Activated CD8-positive, alpha-beta T cell treated with anti-CD3 and anti-CD28 coated beads, Interleukin-2, amount 10 ng/mL, durations not matched to agents 7 days and 5 days (primary cell): ENCODE measurements at regions not wholly inside any gene's neighbourhood (a gene's known extent, or its start where the extent isn't known, plus 50 kb on each side); places are given as distances from the start of the nearest gene placed in this dataset.
"Not testable (repeated sequence)": the region's sequence is repeated elsewhere in the genome, so short reads cannot be mapped to it uniquely, and the experiment has no call there.

ENCODE experiments used
- ATAC-seq: fragments of 150-1000 bp; cut with Tn5 transposase; one replicate; pipeline ENCODE4 v1.10.0; 2021; ENCODE audit warnings: moderate library complexity
- CTCF ChIA-PET: fragments of 350-600 bp; sonication (Branson Sonifier 250); formaldehyde crosslinking; loops from one replicate; lab custom pipeline; 2021; ENCODE audit warnings: antibody characterized with exemption; lab: Charles Lee
- POLR2A ChIA-PET: fragments of 350-600 bp; sonication (Branson Sonifier 250); formaldehyde crosslinking; loops from one replicate; lab custom pipeline; 2021; ENCODE audit warnings: antibody characterized with exemption; lab: Charles Lee
- DNase-seq: peaks from one replicate; pipeline ENCODE4 v3.0.0-alpha.2; 2020
- H3K27ac Mint-ChIP-seq: one replicate; pipeline ENCODE4 v1.8.0; 2021; ENCODE audit warnings: mild to moderate bottlenecking, mixed read lengths
- H3K27me3 Mint-ChIP-seq: one replicate; pipeline ENCODE4 v1.8.0; 2021; ENCODE audit warnings: low read depth, mixed read lengths
- H3K36me3 Mint-ChIP-seq: one replicate; pipeline ENCODE4 v1.8.0; 2021; ENCODE audit warnings: low read depth, mixed read lengths
- H3K4me1 Mint-ChIP-seq: one replicate; pipeline ENCODE4 v1.8.0; 2021; ENCODE audit warnings: low read depth, mixed read lengths
- H3K4me3 Mint-ChIP-seq: one replicate; pipeline ENCODE4 v1.8.0; 2021; ENCODE audit warnings: mild to moderate bottlenecking, mixed read lengths
- H3K9me3 Mint-ChIP-seq: one replicate; pipeline ENCODE4 v1.8.0; 2022; ENCODE audit warnings: mixed read lengths; ENCODE audit not compliant: insufficient read depth

DNA sequence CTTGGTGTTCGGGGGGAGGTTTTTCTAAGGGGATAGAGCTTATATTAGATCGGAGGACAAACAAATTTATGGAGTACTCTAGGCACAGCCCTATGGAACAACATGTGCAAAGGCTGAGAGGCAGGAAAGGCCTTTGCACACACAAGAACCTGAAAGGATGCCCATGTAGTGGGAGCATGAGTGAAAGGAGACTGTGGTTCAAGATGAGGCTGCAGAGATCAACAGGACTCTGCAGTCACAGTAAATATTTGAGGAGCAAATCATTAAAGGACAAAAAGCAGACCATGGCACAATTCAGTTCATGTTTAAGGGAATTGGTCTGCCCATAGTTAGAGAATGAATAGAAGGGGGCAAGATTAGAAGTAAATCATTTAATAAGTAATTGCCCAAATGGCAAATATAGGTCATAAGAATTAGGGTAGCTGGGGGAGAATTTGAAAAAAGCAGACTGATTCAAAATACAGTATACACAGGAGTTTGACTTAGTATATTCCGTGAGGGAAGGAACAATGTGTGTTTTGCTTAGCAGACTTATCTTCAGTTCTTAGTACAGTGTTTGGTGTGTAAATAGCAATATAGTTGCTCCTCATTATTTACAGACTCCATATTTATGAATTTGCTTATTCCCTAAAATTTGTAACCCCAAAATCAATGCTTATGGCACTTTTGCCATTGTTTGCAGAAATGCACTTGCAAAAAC lies 268.1 kb downstream of the SEC16B start:
- H3K4me3 Mint-ChIP-seq, result no peak overlapping the region
- POLR2A ChIA-PET, result no interaction called here
- H3K9me3 Mint-ChIP-seq, result no peaks in the 10 kb centered on the region
- DNase-seq (no peak), ATAC-seq (no peak)
- CTCF ChIA-PET, result no interaction called here
- H3K4me1 Mint-ChIP-seq, result no peaks in the 10 kb centered on the region
- no peaks in the 10 kb centered on the region for H3K27me3 Mint-ChIP-seq
- H3K36me3 Mint-ChIP-seq, result no peaks in the 10 kb centered on the region
- H3K27ac Mint-ChIP-seq, result no peak overlapping the region

DNA sequence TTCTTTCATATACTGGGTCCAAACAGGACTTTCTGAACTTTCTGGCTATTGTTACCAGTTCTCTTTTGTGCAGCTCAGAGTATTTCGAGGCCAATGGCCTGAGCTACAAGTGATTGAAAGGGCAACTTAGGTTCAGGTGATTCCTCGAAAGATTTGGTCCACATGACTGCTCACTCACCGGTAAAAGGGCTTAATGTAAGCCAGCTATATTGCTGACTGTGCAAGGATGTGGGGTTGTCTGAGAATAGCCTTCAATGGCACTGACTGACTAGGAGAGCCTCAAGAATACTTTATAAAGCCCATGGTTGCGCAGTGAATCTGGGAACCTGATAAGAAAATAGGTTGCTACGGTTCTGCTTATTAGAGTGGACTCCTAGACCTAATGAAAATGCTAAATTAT lies 269.0 kb downstream of the SEC16B start:
- Mint-ChIP-seq H3K27ac (no peak overlapping the region), H3K4me3 (no peak overlapping the region), H3K4me1 (no peaks in the 10 kb centered on the region), H3K27me3 (no peaks in the 10 kb centered on the region), H3K9me3 (no peaks in the 10 kb centered on the region), H3K36me3 (no peaks in the 10 kb centered on the region)
- CTCF ChIA-PET, result no interaction called here
- ATAC-seq (no peak), DNase-seq (no peak)
- POLR2A ChIA-PET, result no interaction called here

DNA sequence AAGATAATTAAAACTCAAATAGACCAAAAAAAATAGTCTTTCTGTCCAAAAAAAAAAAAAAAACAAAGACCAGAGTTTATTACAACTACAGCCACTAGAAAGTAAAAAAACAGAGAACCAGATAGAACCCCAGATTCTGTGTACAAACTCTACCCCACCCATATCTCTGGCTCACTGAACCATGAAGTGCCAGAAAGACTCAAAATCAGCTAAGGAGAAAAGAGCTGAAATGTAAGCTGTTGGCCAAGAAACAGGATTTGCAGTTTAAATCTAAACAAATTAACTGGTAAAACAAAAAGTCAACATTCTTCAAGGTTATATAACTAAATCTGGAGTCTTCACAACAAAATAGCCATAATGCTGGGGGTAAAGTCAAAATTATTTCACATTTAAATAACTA lies 278.9 kb downstream of the SEC16B start:
- CTCF ChIA-PET, result no interaction called here
- Mint-ChIP-seq H3K9me3 (peaks cover 20% of the 10 kb centered on the region), H3K4me1 (no peaks in the 10 kb centered on the region), H3K4me3 (no peak overlapping the region), H3K36me3 (no peaks in the 10 kb centered on the region), H3K27me3 (no peaks in the 10 kb centered on the region), H3K27ac (no peak overlapping the region)
- no peak for ATAC-seq
- no peak for DNase-seq
- POLR2A ChIA-PET, result no interaction called here

DNA sequence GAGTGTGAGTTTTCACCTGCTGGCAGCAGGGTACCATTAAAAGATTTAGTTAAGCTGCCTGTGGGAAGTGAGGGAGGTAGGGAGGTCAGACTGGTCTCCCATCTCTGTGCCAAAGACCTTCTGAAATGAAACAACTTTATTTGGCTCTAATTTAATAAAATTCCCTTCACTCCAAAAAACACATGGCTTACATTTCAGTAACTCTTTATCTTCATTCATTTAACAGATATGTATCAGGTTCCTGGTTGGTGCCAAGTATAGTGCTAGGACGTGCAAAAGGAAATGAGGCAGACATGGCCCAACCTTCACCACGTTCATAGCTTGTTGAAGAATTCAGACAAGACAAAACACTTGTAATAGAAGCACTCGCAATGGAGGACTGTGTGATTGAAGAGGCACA lies 282.3 kb downstream of the SEC16B start:
- ATAC-seq (no peak), DNase-seq (no peak)
- Mint-ChIP-seq H3K9me3 (peaks cover 13% of the 10 kb centered on the region), H3K4me1 (no peaks in the 10 kb centered on the region), H3K27me3 (no peaks in the 10 kb centered on the region), H3K4me3 (no peak overlapping the region), H3K36me3 (no peaks in the 10 kb centered on the region), H3K27ac (no peak overlapping the region)
- POLR2A ChIA-PET, result no interaction called here
- CTCF ChIA-PET, result no interaction called here

DNA sequence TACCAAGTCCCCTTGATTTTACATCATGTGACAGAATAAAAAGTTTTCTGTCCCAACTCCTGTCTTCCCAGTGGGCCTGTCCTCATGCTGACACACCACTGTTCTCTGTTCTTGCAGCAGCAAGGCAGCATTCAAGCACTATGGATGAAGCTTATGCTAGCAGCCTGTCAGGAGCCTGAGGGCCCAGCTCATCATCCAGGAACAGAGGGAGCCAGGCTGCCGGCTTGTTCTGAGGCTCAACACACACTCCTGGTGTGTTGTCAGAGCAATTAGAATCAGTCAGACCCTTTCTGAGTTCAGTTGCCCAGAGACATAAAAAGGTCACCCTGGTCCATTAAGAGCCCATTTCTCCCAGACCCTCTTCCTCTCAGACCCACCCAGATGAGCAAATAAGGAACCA lies 282.9 kb downstream of the SEC16B start:
- H3K27me3 Mint-ChIP-seq, result no peaks in the 10 kb centered on the region
- H3K27ac Mint-ChIP-seq, result no peak overlapping the region
- H3K9me3 Mint-ChIP-seq, result peaks cover 7% of the 10 kb centered on the region
- H3K4me3 Mint-ChIP-seq, result no peak overlapping the region
- no peaks in the 10 kb centered on the region for H3K4me1 Mint-ChIP-seq
- CTCF ChIA-PET, result no interaction called here
- H3K36me3 Mint-ChIP-seq, result no peaks in the 10 kb centered on the region
- POLR2A ChIA-PET, result no interaction called here
- no peak for ATAC-seq
- no peak for DNase-seq

DNA sequence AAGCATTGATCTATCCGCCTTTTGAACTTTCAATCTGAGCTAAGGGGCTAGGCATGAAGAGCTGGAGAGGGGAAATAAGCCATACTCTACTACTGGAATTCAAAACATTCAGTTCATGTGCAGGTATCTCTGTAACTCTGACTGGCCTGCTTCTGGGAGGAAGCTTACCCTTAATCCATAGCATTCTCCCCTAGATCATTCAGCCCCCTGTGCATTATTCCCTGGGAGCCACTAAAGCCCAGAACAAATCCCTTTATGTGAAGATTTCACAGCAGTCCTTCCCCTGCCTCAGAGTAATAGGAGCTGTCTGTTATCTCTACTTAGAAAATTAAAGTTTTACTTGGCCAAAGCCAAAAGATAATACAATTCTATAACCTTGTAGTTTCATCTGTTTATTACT lies 300.7 kb downstream of the SEC16B start:
- Mint-ChIP-seq H3K4me1 (no peaks in the 10 kb centered on the region), H3K9me3 (no peaks in the 10 kb centered on the region), H3K36me3 (no peaks in the 10 kb centered on the region), H3K27ac (no peak overlapping the region), H3K27me3 (no peaks in the 10 kb centered on the region), H3K4me3 (no peak overlapping the region)
- ChIA-PET CTCF (no interaction called here), POLR2A (no interaction called here)
- DNase-seq (no peak), ATAC-seq (no peak)

DNA sequence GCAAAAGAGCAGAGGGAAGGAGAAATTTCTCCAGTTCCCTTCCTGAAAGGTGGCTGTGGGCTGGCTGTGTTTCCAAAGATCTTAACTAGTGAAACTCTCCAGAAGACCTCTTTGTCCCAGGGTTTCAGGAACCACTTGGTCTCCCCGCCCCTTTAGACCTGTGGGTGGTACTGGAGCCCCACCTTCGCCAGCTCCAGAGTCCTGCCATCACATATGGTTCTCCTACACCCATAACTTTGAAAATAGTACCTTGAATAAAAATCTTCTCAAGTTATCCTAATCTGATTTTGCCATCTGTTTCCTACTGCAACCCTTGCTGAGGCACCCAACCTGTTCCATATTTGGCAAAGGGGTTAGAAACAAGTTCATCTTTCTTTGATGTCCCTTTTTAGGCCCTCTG lies 303.9 kb downstream of the SEC16B start:
- DNase-seq (no peak), ATAC-seq (no peak)
- ChIA-PET CTCF (no interaction called here), POLR2A (no interaction called here)
- Mint-ChIP-seq H3K9me3 (no peaks in the 10 kb centered on the region), H3K4me3 (no peak overlapping the region), H3K36me3 (no peaks in the 10 kb centered on the region), H3K27me3 (no peaks in the 10 kb centered on the region), H3K4me1 (no peaks in the 10 kb centered on the region), H3K27ac (no peak overlapping the region)

DNA sequence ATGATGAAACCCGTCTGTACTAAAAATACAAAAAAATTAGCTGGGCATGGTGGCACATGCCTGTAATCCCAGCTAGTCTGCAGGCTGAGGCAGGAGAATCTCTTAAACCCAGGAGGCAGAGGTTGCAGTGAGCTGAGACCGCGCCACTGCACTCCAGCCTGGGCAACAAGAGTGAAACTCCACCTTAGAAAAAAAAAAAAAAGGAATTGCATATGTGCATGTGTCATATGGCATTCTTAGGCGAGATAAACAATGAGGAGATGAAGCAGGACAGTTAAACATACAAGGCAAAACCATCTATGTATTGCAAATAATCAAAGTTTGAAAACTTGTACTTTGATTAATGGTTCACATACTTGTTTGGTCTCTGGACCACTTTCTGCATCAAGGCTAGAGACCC lies 305.1 kb downstream of the SEC16B start:
- H3K36me3 Mint-ChIP-seq, H3K27ac Mint-ChIP-seq, POLR2A ChIA-PET, CTCF ChIA-PET, H3K4me3 Mint-ChIP-seq, H3K4me1 Mint-ChIP-seq, DNase-seq, ATAC-seq, H3K27me3 Mint-ChIP-seq, H3K9me3 Mint-ChIP-seq: not testable (repeated sequence)

DNA sequence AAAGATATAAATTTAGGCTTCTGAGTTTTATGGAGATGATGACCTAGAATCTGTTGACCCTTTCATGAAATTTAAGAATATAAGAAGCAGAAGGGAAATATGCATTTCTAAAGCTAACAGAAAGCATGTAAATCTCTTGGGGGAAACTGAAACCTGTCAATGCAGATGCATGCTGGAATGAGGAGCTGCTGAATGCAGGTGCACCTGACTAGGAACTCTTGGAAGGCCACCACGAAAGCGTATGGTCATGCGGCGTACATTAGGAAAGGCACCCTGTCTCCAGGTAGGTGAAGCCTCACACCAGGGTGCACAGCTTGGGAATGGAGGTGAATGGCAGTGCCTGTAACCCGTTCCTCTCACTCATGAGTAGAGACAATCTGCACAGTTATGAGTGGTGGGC lies 309.7 kb downstream of the SEC16B start:
- POLR2A ChIA-PET, result no interaction called here
- no peak overlapping the region for H3K4me3 Mint-ChIP-seq
- no peak overlapping the region for H3K27ac Mint-ChIP-seq

DNA sequence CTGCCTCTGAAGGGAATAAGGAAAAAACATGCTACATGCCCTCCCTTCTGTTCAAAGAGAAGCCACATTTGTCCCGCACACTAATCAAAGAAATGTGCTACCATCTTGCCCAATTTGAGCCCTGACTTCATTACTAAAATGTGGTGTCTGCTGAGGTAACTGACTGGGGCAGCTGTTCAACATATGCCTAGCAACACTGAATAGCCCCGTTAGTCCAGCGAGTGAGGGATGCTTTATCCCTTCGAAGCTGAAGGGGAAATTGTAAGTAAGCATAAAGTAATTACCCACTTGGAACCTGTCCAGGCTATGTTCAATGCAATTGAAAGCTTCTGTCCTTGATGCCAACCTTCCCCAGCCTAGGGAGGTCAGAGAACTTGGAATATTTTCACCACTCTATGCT lies 310.6 kb downstream of the SEC16B start:
- ChIA-PET CTCF (no interaction called here), POLR2A (no interaction called here)
- no peak overlapping the region for H3K4me3 Mint-ChIP-seq
- DNase-seq (no peak), ATAC-seq (no peak)
- no peaks in the 10 kb centered on the region for H3K36me3 Mint-ChIP-seq
- H3K27me3 Mint-ChIP-seq, result no peaks in the 10 kb centered on the region
- H3K4me1 Mint-ChIP-seq, result no peaks in the 10 kb centered on the region
- H3K9me3 Mint-ChIP-seq, result no peaks in the 10 kb centered on the region
- no peak overlapping the region for H3K27ac Mint-ChIP-seq

More for the DNA sequence above, 309.7 kb downstream of the SEC16B start:
- Mint-ChIP-seq H3K9me3 (no peaks in the 10 kb centered on the region), H3K27me3 (no peaks in the 10 kb centered on the region), H3K36me3 (no peaks in the 10 kb centered on the region), H3K4me1 (no peaks in the 10 kb centered on the region)
- no peak for DNase-seq
- no peak for ATAC-seq
- CTCF ChIA-PET, result no interaction called here

DNA sequence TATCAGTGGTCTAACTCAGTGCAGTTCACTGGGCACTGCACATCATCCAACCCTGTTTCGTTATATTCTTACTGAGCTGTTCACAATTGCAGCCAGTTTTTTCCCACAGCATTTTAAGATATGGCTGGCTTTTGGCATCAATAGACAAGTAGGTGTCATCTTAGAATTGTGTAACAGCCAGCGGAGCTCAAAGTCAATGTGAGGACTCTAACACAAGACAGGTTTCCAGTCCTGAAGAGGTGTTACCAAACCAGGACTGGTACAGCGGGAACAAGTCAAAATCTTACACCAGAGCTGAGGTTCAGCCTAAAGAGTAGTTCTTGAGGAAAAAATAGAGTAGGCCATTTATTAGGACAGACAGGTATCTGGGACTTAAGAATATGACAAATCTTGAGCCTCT lies 313.3 kb downstream of the SEC16B start:
- Mint-ChIP-seq H3K4me3 (no peak overlapping the region), H3K36me3 (no peaks in the 10 kb centered on the region), H3K27me3 (no peaks in the 10 kb centered on the region), H3K4me1 (no peaks in the 10 kb centered on the region), H3K9me3 (no peaks in the 10 kb centered on the region), H3K27ac (no peak overlapping the region)
- ATAC-seq, result no peak
- no peak for DNase-seq
- ChIA-PET POLR2A (no interaction called here), CTCF (no interaction called here)

DNA sequence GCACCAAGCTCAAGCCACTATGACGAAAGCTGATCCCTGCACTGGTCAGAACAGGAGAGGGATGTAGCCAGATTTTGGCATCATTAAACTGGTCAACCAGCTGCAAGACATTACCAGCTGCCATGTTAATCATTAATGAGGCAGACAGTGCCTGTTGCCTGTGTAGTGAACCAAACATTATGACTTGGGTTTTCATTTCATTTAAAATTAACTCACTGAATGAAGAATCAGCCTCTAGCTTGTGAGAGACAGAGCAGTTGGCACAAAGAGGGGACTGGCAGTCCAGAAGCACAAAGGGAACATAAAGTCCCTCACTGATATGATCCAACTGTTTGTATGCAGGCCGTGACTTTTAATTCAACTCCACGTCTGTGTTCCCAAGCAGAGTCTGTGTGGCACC lies 318.9 kb downstream of the SEC16B start:
- ChIA-PET POLR2A (no interaction called here), CTCF (no interaction called here)
- ATAC-seq (no peak), DNase-seq (no peak)
- Mint-ChIP-seq H3K36me3 (no peaks in the 10 kb centered on the region), H3K4me1 (no peaks in the 10 kb centered on the region), H3K27ac (no peak overlapping the region), H3K27me3 (no peaks in the 10 kb centered on the region), H3K9me3 (no peaks in the 10 kb centered on the region), H3K4me3 (no peak overlapping the region)

DNA sequence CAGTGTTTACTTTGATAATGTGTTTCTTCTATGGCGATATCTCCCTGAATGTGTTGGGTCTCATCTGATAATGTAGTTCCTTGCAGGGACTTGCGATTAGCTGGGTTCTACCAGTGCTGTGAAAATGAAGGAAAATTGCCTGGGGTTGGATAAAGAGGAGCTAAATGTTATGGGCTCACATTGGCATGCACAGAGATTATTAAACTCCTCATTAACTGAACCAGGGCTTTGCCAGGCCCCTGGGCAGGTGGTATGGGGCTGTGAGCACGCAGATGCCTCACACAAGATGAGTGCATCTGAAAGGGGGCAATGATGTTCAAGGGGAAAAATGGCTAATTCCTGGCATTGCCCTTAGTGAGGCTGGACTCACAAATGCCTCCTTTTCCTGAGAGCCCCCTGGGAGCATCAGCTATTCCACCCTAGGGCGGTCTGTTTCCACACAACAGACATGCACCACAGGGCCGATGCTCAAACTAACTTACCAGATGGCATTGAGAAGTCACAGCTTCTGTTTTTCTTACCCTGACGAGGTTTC lies 321.1 kb downstream of the SEC16B start:
- DNase-seq (no peak), ATAC-seq (no peak)
- Mint-ChIP-seq H3K27ac (no peak overlapping the region), H3K9me3 (no peaks in the 10 kb centered on the region), H3K4me1 (no peaks in the 10 kb centered on the region), H3K4me3 (no peak overlapping the region), H3K27me3 (no peaks in the 10 kb centered on the region), H3K36me3 (no peaks in the 10 kb centered on the region)
- ChIA-PET CTCF (no interaction called here), POLR2A (no interaction called here)
